Activated T-cell treated with anti-CD3 and anti-CD28 coated beads for 1 hour (primary cell): ENCODE measurements at regions not wholly inside any gene's neighbourhood (a gene's known extent, or its start where the extent isn't known, plus 50 kb on each side); places are given as distances from the start of the nearest gene placed in this dataset.

Source experiments
- DNase-seq: peaks from one replicate; pipeline ENCODE4 v3.0.0-alpha.2; 2020; ENCODE audit warnings: low read depth

- no peak for DNase-seq
Measured at GRCh38 chr14:101135796-101136742, 232.5 kb upstream of the RTL1 start.

GRCh38 chr14:101137234-101137633 is 233.7 kb upstream of the RTL1 start:
- DNase-seq = no peak

- no peak for DNase-seq
Measured at GRCh38 chr14:101147848-101148247, 244.3 kb upstream of the RTL1 start.

GRCh38 chr14:101150039-101150610 is 246.6 kb upstream of the RTL1 start:
- no peak for DNase-seq

- no peak for DNase-seq
Measured at GRCh38 chr14:101151226-101151926, 247.9 kb upstream of the RTL1 start.

- no peak for DNase-seq
Measured at GRCh38 chr14:101151927-101152305, 248.4 kb upstream of the RTL1 start.

GRCh38 chr14:101152855-101153254 is 249.3 kb upstream of the RTL1 start:
- DNase-seq = no peak

DNA sequence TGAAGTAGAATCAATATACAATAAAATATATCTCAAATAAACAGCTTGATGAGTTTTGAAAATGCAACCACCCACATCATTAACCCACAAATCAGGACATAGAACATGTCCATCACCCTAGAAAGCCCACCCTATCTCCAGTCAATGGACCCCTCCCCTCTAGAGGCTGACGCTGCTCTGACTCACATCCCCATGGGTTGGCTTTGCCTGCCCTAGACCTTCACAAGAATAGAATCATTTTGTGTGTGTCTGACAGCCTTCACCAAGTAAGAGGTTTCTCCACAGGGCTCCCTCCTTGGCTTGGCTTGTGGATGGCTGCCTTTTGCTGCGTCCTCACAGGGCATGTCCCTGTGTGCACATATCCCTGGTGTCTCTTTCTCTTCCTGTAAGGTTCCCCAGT is 250.2 kb upstream of the RTL1 start:
- no peak for DNase-seq

DNA sequence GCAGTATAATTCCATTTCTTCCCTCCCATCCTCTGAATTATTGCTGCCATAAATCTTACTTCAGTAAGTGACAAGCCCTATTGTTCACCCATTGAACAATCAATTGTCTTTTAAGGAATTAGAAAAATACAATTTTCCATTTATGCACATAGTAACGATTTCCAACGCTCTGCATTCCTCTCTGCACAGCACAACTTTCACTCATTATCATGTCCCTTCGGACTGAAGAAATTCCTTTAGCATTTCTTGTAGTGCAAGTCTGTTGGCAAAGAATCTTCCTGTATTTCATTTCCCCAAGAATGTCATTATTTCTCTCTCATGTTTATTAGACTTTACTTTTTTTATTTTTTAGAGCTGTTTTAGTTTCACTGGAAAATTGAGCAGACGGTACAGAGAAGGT is 252.1 kb upstream of the RTL1 start:
- DNase-seq = no peak

DNA sequence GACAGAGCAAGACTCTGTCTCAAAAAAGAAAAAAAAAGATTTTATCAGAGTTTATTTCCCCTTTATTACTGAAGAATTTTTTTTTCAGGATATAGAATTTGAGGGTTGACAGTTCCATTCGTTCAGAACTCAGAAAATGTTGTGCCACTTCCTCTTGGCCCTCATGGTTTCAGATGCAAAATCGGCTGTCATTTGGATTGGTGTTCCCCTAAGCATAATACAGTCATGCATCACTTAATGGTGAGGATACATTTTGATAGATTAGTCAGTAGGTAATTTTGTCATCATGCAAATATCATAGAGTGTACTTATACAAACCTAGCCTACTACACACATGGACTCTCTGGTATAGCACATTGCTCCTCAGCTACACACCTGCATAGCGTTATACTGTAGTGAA is 263.9 kb upstream of the RTL1 start:
- no peak for DNase-seq

- DNase-seq = no peak
Measured at GRCh38 chr14:101169267-101169666, 265.7 kb upstream of the RTL1 start.

DNA sequence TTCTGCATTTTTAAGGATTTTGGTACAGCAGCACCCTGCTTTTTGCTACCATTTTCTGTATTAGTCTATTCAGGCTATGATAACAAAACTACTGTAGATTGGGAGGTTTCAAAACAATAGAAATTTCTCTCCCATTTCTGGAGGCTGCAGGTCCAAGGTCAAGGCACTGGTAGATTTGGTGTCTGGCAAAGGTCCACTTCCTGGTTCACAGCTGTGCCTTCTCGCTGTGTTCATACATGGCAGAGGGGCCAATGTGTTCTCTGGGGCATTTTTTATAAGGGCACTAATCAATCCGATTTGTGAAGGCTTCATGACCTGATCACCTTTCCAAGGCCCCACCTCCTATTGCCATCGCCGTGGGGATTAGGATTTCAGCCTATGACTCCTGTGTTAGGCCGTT is 268.1 kb upstream of the RTL1 start:
- no peak for DNase-seq

DNA sequence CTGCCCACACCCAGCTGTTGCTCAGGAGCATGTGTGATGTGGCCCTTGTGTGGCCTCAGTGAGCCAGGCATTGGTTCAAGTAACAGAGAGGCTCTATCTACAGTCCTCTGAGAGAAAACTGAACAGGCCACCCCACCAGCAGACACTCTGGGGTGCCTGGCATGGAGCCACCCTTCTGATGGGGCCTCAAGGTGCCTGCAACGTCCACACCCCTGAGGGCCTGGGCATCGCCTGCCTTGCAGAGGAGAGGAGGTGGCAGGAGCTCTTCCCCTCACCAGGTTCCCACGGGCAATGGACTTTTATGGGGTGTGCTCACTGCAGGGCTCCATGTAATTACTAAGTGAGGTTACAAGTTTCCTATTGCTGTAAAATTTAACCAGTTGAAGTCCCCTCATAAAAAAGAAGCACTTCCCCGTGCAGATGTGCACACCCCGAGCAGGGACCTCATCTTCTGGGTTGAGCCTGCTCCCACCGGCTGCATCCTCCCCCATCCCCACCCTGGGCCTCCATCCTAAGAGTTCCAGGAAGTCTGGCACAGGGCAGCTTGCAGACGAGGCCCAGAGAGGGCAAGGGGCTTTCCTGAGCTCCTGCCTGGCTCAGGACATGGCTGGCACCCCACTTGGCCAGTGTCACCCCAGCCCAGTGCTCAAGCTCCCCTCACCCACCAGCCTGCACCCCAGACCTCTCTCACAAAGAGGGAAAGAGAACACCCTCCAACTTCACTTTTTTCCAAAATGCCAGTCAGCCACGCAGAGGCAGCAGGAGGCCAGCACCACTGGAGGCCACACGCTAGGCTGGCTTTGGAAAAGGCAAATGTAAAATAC is 270.4 kb upstream of the RTL1 start:
- DNase-seq = no peak

DNA sequence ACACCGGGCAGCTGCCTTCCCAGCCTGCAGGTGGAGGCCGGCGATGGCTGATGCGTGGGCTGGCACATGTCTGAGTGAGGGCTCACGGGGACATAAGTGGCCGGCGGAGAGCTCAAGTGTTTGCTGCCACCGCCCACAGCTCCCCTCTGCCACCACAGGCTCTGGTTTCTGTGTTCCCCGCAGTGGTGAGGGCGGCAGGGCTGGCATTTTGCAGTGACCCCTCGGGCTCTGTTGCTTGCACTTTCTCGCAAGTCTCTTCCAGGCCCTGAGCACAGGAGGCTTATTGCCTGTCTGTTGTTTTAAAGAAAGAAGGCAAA is 271.0 kb upstream of the RTL1 start:
- no peak for DNase-seq

DNA sequence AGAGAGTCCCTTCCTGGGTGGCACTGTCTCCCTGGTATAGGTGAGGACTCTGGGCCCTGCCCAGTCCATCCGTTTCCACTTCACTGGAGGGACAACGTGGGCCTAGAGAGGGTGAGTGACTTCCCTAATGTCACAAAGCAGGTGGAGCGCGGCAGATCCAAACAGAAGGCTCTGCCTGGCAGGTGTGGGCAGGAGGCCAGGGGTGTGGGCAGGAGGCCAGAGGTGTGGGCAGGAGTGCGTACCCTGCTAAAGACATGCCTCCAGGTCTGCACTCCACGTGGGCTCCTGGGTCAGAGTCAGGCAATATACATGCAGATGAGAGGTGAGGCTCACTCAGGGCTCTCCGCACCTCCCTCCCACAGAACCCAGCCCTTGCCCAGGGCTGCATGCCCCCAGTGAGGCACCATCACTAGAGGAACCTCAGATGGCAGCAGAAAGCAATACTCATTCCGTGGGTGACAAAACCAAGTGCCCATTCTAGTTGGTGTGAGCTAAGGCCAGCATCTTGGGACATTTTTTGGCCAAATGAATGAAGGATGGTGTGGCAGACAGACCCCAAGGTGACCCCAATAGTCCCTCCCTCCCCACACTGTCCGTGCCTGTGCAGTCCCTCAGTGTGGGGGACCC is 271.6 kb upstream of the RTL1 start:
- no peak for DNase-seq

- DNase-seq = no peak
Measured at GRCh38 chr14:101175731-101176534, 272.4 kb upstream of the RTL1 start.

GRCh38 chr14:101176535-101177205 is 273.1 kb upstream of the RTL1 start:
- no peak for DNase-seq

DNA sequence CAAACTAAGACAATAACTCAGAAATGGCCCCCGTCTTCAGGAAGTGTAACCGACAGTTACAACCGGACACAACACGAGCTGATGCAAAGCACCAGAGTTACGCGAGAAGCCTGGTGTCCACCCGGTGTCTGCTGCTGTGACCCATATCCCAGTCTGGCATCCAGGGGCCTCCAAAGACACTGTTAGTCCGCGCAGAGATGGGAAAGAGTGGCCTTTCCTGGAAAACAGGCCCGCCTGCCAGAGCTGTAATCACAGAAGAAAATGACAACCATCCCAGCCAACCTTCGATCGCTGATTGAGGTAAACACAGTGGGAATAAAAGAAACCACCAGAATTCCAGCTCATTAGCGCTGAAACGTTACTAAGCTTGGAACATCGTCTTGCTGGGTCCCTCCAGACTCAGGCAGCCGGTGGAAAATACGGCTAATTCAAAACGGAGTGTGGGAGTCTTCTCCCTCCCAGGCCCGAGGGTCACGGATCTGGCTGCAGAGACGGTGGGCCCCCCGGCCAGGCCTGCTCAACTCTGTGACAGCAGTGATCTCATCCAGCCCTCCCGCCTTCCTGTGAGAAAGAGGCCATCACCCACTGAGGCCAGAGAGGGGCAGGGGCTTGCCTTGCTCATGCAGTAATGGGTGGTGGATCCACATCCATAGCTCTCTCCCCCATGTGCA is 273.9 kb upstream of the RTL1 start:
- DNase-seq = no peak

DNA sequence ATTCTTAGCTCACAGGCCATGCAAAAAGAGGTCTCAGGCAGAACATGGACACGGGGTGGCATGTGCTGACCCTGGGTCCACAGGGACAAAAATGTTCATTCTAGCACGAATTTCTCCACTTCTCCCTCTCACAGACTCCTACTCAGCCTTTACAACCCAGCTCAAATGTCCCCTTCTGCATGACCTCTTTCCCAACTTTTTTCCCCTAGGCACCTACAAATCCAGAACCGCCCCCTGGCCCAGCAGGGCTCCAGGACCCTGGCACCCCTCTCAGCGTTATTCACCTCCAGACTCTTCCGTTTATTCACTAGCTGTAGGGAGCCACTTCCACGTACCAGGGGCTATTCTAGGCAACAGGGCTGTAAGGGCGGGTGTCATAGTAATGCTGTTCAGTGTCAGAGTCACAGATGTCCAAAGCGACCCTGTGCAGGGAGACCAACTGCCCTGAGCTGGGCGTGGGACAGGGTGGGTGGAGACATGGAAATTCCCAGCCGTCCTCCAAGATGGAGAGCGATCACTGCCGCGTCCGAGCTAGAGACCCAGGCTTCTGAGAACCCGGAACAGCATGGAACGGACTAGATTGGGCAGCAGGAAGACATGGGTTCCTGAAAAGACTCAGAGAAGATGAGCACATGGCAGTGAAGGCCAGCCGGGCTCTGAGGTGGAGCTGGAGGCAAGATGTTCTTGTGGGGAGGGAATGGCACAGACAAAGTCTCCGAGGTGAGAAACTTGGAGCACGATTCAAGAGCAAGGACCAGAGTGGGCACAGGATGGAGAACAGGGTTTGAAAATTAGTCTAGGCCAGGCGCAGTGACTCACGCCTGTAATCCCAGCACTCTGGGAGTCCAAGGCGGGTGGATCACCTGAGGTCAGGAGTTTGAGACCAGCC is 274.9 kb upstream of the RTL1 start:
- no peak for DNase-seq
